IPS-15b (cell line): ENCODE measurements at regions not wholly inside any gene's neighbourhood (a gene's known extent, or its start where the extent isn't known, plus 50 kb on each side); places are given as distances from the start of the nearest gene placed in this dataset.

ENCODE experiments used
- H3K27me3 ChIP-seq: one replicate; pipeline ENCODE4 v1.6.1; 2013; ENCODE audit warnings: low read length; ENCODE audit not compliant: control insufficient read depth, insufficient read depth
- H3K36me3 ChIP-seq: one replicate; pipeline ENCODE4 v1.6.1; 2013; ENCODE audit warnings: low read length; ENCODE audit not compliant: control insufficient read depth, insufficient read depth
- H3K4me1 ChIP-seq: one replicate; pipeline ENCODE4 v1.6.1; 2013; ENCODE audit warnings: mild to moderate bottlenecking, low read length; ENCODE audit not compliant: control insufficient read depth, insufficient read depth
- H3K4me3 ChIP-seq: one replicate; pipeline ENCODE4 v1.5.1; 2013; ENCODE audit warnings: low read depth, low read length
- H3K9ac ChIP-seq: one replicate; pipeline ENCODE4 v1.6.1; 2013; ENCODE audit warnings: low read depth, mild to moderate bottlenecking, low read length
- H3K9me3 ChIP-seq: one replicate; pipeline ENCODE4 v1.6.1; 2013; ENCODE audit warnings: mild to moderate bottlenecking, low read length; ENCODE audit not compliant: control insufficient read depth, insufficient read depth

DNA sequence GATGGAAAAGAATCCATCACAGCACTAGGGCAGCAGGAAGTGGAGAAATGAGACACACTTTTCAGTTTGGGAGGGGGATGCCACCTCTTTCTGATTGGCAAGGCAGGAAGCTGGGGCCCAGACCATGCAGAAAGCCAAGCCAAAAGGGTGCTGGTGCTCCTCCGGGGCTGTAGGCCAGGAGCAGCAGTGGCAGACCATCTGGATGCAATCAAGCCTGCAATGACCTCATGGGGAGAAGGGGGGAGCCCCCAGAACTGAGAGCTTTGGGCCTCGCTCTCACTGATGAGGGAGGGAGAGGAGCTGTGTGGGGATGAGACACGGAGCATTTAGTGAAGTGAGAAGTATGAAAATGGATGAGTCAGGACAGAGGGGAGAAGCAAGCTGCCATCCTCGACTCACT, 141.3 kb upstream of the NALF2 start:
- Histone ChIP-seq H3K9me3 (no peaks in the 10 kb centered on the region), H3K4me1 (no peaks in the 10 kb centered on the region), H3K9ac (no peak overlapping the region), H3K27me3 (no peaks in the 10 kb centered on the region), H3K4me3 (no peak overlapping the region), H3K36me3 (no peaks in the 10 kb centered on the region)

DNA sequence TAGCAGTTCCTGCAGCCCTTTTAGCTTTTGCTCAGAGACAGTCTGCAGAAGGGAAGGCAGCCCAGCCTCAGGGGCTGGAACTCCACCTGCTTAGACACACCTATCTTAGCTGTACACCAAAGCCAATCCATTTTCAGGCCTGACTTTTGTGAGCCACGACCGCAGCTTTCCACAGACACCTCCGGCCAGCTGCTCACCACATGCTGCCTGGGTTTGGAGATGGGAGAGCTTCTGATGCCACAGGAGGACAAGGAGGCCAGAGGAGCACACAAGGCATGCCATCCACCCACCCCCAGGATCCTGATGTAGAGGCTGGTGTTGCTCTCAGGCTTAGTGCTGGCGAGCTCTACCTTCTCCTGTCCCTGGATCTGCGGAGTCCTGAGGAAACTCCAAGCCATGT, 141.8 kb upstream of the NALF2 start:
- no peaks in the 10 kb centered on the region for H3K27me3 ChIP-seq
- no peak overlapping the region for H3K4me3 ChIP-seq
- no peaks in the 10 kb centered on the region for H3K4me1 ChIP-seq
- H3K9ac ChIP-seq, result no peak overlapping the region
- no peaks in the 10 kb centered on the region for H3K9me3 ChIP-seq
- no peaks in the 10 kb centered on the region for H3K36me3 ChIP-seq

DNA sequence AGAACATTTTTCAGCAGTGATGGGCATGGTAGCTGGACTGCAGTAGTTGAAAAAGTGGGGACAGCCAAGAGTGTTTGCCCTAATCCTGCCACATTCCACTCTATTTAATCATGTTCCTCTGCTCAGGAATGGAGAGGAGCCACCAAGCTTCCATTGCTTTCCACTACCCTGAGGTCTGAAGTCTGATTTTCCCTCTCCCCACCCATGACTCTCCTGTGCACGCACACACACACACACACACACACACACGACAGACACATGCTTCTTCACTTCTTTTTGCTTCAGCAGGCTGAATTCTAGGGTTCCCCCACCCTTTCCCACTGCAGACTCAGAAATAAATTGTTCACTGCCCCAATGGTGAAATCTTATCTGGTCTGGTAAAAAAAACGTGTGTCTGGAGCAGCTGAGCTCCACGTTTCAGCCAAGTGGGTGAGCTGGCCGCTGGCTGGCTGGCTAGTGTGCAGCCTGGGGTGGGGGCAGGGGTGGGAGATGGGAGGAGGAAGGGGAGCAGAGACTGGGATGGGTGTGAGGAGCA, 142.7 kb upstream of the NALF2 start:
- Histone ChIP-seq H3K9ac (no peak overlapping the region), H3K4me1 (no peaks in the 10 kb centered on the region), H3K9me3 (no peaks in the 10 kb centered on the region), H3K4me3 (no peak overlapping the region), H3K27me3 (no peaks in the 10 kb centered on the region), H3K36me3 (no peaks in the 10 kb centered on the region)

DNA sequence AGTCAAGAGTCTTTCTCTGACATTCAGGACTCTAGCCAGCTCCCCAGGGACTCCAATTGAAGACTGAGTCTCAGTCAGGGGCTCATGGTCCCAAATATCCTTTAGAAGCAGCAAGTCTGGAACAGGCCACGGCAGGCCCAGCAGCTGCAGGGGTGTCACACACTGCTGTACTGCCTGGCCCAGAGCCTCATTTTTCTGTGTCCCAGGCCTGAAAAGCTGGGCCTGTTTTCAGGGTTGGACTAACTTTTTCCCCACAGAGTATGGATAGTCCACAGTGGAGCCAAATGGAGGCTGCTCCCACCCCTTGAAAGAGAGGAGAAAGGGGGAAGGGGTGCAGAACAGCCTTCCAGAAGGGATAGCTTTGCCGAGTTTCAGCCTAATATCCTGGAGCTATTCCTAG, 146.8 kb upstream of the NALF2 start:
- Histone ChIP-seq H3K9ac (no peak overlapping the region), H3K27me3 (no peaks in the 10 kb centered on the region), H3K9me3 (no peaks in the 10 kb centered on the region), H3K4me3 (no peak overlapping the region), H3K4me1 (no peaks in the 10 kb centered on the region), H3K36me3 (no peaks in the 10 kb centered on the region)

GRCh38 chrX:69324851-69325250, 159.6 kb upstream of the PJA1 start:
- H3K36me3 ChIP-seq, result no peaks in the 10 kb centered on the region
- no peaks in the 10 kb centered on the region for H3K4me1 ChIP-seq
- no peaks in the 10 kb centered on the region for H3K9me3 ChIP-seq
- no peaks in the 10 kb centered on the region for H3K27me3 ChIP-seq
- H3K4me3 ChIP-seq, result no peak overlapping the region
- no peak overlapping the region for H3K9ac ChIP-seq

DNA sequence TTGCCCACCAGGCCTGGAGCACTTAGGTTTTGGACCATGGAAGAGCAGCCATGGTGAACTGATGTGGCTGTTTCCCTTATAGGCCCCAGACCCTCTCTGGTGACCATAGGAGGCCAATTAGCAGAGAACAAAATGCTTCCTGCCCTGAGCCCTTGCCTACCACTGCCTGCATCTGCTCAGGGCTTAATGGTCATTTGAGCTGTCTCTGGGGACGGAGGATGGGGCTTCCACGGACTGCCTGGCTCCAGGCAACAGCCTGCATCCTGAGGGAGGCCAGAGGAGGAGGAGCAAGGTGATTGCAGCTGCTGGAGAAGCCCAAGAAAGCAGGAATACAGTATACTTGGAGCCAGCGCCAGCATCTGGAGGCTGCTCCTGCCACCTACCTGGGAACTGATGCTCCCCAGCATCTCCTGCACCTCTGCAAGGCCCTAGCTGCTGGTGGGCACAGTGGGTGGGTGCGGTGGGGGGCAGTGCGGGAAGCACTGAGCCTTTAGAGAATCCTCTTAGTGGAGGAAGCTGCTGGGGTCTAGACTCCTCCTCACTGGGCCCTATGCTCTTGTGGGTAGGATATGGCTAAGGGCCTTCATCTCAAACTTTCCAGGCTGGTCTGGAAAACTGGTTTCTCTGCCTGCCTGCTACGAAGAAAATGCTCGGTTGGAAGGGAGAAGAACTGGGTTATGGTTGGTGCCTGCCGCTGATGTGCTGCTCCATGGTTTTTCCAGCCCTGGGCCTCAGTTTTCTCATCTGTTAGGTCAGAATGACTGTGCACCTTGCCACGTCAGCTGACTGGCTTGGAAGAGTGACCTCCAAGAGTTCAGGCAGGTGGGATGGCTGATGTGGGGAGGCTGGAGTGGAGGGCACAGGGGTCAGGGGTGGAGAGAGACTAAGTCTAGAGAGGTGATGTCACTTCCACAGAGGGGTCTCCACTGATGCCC, 158.8 kb upstream of the PJA1 start:
- H3K36me3 ChIP-seq, result no peaks in the 10 kb centered on the region
- no peaks in the 10 kb centered on the region for H3K9me3 ChIP-seq
- H3K4me3 ChIP-seq, result no peak overlapping the region
- no peaks in the 10 kb centered on the region for H3K27me3 ChIP-seq
- no peak overlapping the region for H3K9ac ChIP-seq
- H3K4me1 ChIP-seq, result no peaks in the 10 kb centered on the region

GRCh38 chrX:69321789-69322188, 156.5 kb upstream of the PJA1 start:
- no peak overlapping the region for H3K9ac ChIP-seq
- H3K4me3 ChIP-seq, result no peak overlapping the region
- H3K27me3 ChIP-seq, result no peaks in the 10 kb centered on the region
- peaks cover 3% of the 10 kb centered on the region for H3K4me1 ChIP-seq
- H3K36me3 ChIP-seq, result no peaks in the 10 kb centered on the region
- no peaks in the 10 kb centered on the region for H3K9me3 ChIP-seq

GRCh38 chrX:69321006-69321655, 155.9 kb upstream of the PJA1 start:
- Histone ChIP-seq H3K4me3 (no peak overlapping the region), H3K9me3 (no peaks in the 10 kb centered on the region), H3K9ac (no peak overlapping the region), H3K4me1 (peaks cover 5% of the 10 kb centered on the region), H3K36me3 (no peaks in the 10 kb centered on the region), H3K27me3 (peaks cover 2% of the 10 kb centered on the region)

- H3K4me1 ChIP-seq, result peaks cover 7% of the 10 kb centered on the region
- no peaks in the 10 kb centered on the region for H3K36me3 ChIP-seq
Measured at GRCh38 chrX:69320116-69320515, 154.9 kb upstream of the PJA1 start.

DNA sequence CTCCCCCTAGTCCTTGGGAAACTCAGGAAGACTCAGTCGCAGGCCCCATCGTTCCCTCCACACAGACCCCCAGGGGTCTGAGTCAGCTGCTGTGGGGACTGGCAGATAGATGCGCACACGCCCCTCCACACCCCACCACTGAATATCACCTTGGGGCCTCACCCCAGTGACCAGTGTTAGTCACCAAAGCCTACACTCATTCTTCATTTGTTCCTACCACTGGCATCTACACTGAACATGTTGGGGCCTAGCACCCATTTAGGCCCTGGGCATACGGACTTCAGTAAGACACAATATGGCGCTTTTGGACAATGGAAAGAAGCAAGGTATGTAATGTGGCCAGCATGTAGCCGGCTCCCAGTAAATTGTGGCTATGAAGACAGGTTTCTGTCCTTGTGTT, 154.1 kb upstream of the PJA1 start:
- Histone ChIP-seq H3K4me1 (peaks cover 7% of the 10 kb centered on the region), H3K9me3 (no peaks in the 10 kb centered on the region), H3K27me3 (peaks cover 4% of the 10 kb centered on the region), H3K4me3 (no peak overlapping the region), H3K36me3 (no peaks in the 10 kb centered on the region), H3K9ac (no peak overlapping the region)

More at GRCh38 chrX:69320116-69320515, 154.9 kb upstream of the PJA1 start:
- Histone ChIP-seq H3K4me3 (no peak overlapping the region), H3K27me3 (peaks cover 4% of the 10 kb centered on the region), H3K9me3 (no peaks in the 10 kb centered on the region), H3K9ac (no peak overlapping the region)

- peaks cover 9% of the 10 kb centered on the region for H3K4me1 ChIP-seq
Measured at GRCh38 chrX:69318651-69319340, 153.5 kb upstream of the PJA1 start.

More at GRCh38 chrX:69318651-69319340, 153.5 kb upstream of the PJA1 start:
- Histone ChIP-seq H3K27me3 (peaks cover 4% of the 10 kb centered on the region), H3K9me3 (no peaks in the 10 kb centered on the region), H3K9ac (no peak overlapping the region), H3K36me3 (no peaks in the 10 kb centered on the region), H3K4me3 (no peak overlapping the region)
